ENCODE measurements at regions not wholly inside any gene's neighbourhood (a gene's known extent, or its start where the extent isn't known, plus 50 kb on each side); places are given as distances from the start of the nearest gene placed in this dataset.

GRCh38 chr14:37939442-37940028 is 268.2 kb upstream of the SSTR1 start:
- TF ChIP-seq CTCF (conservative IDR thresholded peaks at IDR 0.05; ENCODE audit: low read length) (no peak), EZH2phosphoT487 (IDR thresholded peaks at IDR 0.05; ENCODE audit: borderline replicate concordance) (no peak)

Data from Loucy (cell line).